SH-SY5Y (cell line): ENCODE measurements at regions not wholly inside any gene's neighbourhood (a gene's known extent, or its start where the extent isn't known, plus 50 kb on each side); places are given as distances from the start of the nearest gene placed in this dataset.

Experiments
- GATA2 ChIP-seq: IDR thresholded peaks from 2 replicates; pipeline ENCODE4 v1.6.1; 2011; ENCODE audit warnings: mild to moderate bottlenecking, low read depth, low read length
- GATA3 ChIP-seq: IDR thresholded peaks from 2 replicates; pipeline ENCODE4 v1.6.1; 2011; ENCODE audit warnings: low read depth, mild to moderate bottlenecking, low read length, moderate library complexity

- TF ChIP-seq GATA3 (no peak), GATA2 (no peak)
Measured at GRCh38 chr20:48148020-48148419, 362.7 kb upstream of the SULF2 start.
